ENCODE measurements at regions not wholly inside any gene's neighbourhood (a gene's known extent, or its start where the extent isn't known, plus 50 kb on each side); places are given as distances from the start of the nearest gene placed in this dataset.

DNA sequence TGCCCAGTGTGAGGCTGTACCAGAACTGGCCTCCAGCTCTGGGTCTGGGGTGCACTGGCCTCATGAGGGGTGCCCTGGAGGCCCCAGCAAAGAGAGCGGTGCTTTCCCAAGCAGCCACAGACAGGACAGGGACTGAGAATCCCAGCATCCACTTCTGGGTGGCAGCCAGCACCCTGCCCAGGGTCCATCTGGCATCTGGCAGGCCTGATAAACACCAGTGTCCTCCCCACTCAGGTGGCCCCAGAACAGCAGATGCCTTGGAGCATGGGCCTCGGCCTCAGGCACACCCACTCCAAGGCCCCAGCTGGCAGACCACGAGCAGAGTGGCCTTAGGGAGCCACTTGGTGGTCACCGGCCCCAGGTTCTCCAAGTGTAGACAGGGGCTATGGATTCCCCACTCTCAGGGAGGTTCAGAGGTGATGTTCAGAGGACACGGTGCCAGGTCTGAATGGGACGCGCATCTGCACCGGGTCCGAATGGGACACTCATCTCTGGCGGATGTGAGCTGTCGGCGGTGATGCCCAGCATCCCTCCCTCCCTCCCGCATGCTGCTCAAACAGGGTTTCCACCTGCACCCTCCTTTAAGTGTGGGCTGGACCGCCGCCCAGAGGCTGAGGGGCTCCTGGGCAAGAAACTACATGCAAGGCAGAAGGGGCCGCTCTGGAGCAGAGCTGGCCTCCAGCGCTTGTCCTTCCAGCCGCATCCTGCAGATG lies 82.2 kb upstream of the GPC1 start:
- peak in 1 of 5 donors; percentile 25 for DNase-seq
- Histone ChIP-seq H3K27ac (no peak overlapping the region), H3K36me3 (no peaks in the 10 kb centered on the region), H3K27me3 (no peaks in the 10 kb centered on the region), H3K4me1 (ENCODE audit: insufficient read depth) (peaks cover 2% of the 10 kb centered on the region), H3K4me3 (no peak overlapping the region), H3K9me3 (no peaks in the 10 kb centered on the region)
- WGBS, 3 donors: 91 to 94% (median 93%) methylated on average over 18 of the region's 18 CpGs
- TF ChIP-seq, protein P1, sequence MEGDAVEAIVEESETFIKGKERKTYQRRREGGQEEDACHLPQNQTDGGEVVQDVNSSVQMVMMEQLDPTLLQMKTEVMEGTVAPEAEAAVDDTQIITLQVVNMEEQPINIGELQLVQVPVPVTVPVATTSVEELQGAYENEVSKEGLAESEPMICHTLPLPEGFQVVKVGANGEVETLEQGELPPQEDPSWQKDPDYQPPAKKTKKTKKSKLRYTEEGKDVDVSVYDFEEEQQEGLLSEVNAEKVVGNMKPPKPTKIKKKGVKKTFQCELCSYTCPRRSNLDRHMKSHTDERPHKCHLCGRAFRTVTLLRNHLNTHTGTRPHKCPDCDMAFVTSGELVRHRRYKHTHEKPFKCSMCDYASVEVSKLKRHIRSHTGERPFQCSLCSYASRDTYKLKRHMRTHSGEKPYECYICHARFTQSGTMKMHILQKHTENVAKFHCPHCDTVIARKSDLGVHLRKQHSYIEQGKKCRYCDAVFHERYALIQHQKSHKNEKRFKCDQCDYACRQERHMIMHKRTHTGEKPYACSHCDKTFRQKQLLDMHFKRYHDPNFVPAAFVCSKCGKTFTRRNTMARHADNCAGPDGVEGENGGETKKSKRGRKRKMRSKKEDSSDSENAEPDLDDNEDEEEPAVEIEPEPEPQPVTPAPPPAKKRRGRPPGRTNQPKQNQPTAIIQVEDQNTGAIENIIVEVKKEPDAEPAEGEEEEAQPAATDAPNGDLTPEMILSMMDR (IDR thresholded peaks at IDR 0.05): no peak
- TF ChIP-seq EP300 (IDR thresholded peaks at IDR 0.05) (no peak), POLR2A (IDR thresholded peaks at IDR 0.05) (no peak)
- intact Hi-C loops (cut with DNase I): no loop called here

DNA sequence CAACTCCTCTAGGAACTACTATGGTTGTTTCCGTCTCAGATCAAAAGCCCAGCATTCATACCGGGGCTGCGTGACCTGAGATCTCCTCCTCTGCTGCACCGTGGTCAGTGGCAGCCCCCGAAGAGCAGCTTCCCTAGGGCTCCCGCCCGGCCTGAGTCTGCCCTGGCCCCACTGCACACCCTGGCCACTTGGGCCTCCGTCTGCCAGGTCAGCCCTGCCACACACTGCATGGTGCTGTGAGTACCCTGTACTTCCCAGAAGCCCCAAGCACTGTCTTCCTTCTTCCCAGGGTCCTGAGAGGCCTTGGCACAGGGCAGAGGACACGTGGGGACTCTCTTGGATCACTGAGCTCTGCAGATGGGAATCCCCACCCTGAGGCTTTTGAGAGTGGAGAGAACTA lies 81.5 kb upstream of the GPC1 start:
- WGBS, 3 donors: 76% methylated on average over 9 of the region's 9 CpGs
- TF ChIP-seq POLR2A (IDR thresholded peaks at IDR 0.05) (no peak), EP300 (IDR thresholded peaks at IDR 0.05) (no peak)
- TF ChIP-seq, protein P1 (IDR thresholded peaks at IDR 0.05): no peak
- Histone ChIP-seq H3K4me3 (no peak overlapping the region), H3K27me3 (no peaks in the 10 kb centered on the region), H3K27ac (no peak overlapping the region), H3K36me3 (no peaks in the 10 kb centered on the region), H3K4me1 (ENCODE audit: insufficient read depth) (peaks cover 2% of the 10 kb centered on the region), H3K9me3 (no peaks in the 10 kb centered on the region)
- peak in 1 of 5 donors; percentile 11 for DNase-seq
- intact Hi-C loops (cut with DNase I): no loop called here

DNA sequence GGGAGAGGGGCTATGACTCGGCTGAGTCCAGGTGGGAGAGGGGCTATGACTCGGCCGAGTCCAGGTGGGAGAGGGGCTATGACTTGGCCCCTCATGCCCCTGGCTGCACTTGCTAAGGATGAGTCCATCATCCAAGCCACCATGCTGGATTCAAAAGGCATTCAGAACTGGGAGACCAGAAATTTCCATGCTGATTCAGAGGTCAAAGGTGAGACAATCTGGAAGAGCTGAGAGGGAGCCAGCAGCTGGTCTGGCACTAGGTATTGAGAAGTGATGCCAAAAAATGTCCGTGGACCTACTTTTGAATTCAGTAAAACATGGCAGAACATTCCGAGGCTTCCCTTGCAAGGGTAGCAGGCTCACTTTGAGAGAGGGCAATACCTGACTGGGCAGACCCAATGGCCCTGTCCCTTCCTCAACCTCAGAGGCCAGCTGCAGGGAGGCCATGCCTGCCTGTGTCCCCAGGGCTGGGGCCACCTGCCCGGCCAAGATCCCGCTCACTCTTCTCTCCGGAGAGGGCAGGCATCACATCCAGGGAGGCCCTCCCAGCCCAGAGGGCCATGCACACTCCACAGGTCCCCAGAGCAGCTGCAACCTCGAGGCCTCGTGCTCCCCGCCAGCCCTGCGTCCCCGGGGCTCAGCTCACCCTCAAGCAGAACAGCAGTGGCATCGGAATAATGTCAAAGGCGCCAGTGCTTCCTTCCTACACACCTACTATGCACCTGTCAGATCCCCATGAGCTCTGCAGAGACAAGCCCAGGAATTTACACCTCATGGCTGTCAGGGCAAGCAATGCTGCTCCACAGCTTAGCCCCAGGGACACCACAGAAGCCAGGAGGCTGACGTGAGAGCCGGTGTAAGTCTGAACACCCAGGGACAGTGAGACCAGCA lies 80.2 kb upstream of the GPC1 start:
- Histone ChIP-seq H3K4me1 (ENCODE audit: insufficient read depth) (peaks cover 2% of the 10 kb centered on the region), H3K27ac (no peak overlapping the region), H3K9me3 (no peaks in the 10 kb centered on the region), H3K27me3 (no peaks in the 10 kb centered on the region), H3K4me3 (no peak overlapping the region), H3K36me3 (no peaks in the 10 kb centered on the region)
- DNase-seq: peak in 2 of 5 donors; percentile 10 to 16
- no peak for TF ChIP-seq POLR2A (IDR thresholded peaks at IDR 0.05)
- TF ChIP-seq, protein P1 (IDR thresholded peaks at IDR 0.05): no peak
- TF ChIP-seq EP300 (IDR thresholded peaks at IDR 0.05): no peak
- 76 to 79% (median 77%) methylated on average over 16 to 17 of the region's 17 CpGs for WGBS, 3 donors
- intact Hi-C loops (cut with DNase I): no loop called here

DNA sequence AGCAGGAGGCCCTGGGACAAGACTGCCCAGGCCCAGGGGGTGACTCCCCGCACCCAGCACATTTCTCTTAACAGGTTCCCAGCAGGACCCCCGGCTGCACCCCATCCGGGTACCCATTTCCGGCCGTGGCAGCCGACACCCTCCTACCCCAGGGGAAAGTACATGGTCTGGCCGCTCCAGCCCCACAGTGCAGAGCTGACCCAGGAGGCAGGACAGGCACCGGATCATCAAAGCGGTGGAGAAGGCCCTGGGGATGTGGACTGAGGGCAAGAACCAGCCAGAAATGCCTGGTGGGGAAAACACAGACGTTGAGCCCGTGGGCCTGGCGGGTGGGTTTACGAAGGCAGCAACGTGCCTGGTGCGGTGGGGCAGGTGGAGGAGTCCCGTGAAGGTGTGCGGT lies 79.5 kb upstream of the GPC1 start:
- Histone ChIP-seq H3K27ac (no peak overlapping the region), H3K36me3 (no peaks in the 10 kb centered on the region), H3K4me3 (no peak overlapping the region), H3K27me3 (no peaks in the 10 kb centered on the region), H3K9me3 (no peaks in the 10 kb centered on the region), H3K4me1 (ENCODE audit: insufficient read depth) (peaks cover 2% of the 10 kb centered on the region)
- TF ChIP-seq POLR2A (IDR thresholded peaks at IDR 0.05): no peak
- TF ChIP-seq EP300 (IDR thresholded peaks at IDR 0.05): no peak
- TF ChIP-seq, protein P1 (IDR thresholded peaks at IDR 0.05): no peak
- intact Hi-C loops (cut with DNase I): no loop called here
- DNase-seq: peak in 2 of 5 donors; percentile 9 to 19
- 87 to 94% (median 87%) methylated on average over 17 of the region's 17 CpGs for WGBS, 3 donors
